T-helper 1 cell treated with Interleukin-12 subunit alpha and Interleukin-12 subunit beta and Interleukin-4 antibody, amounts not matched to agents 30 ng/mL and 1 ng/mL, for 36 hours (primary cell): ENCODE measurements at regions not wholly inside any gene's neighbourhood (a gene's known extent, or its start where the extent isn't known, plus 50 kb on each side); places are given as distances from the start of the nearest gene placed in this dataset.

ENCODE experiments used
- intact Hi-C: fragments of 100-400 bp; cut with micrococcal nuclease; formaldehyde crosslinking; loops from one replicate; pipeline ENCODE4 v1.15.1; 2024

- intact Hi-C loops = no loop called here
Observed at GRCh38 chr16:86968866-86969265, 348.3 kb downstream of the C16orf95 start.

GRCh38 chr16:86969716-86970115 lies 347.5 kb downstream of the C16orf95 start:
- intact Hi-C loops = no loop called here

DNA sequence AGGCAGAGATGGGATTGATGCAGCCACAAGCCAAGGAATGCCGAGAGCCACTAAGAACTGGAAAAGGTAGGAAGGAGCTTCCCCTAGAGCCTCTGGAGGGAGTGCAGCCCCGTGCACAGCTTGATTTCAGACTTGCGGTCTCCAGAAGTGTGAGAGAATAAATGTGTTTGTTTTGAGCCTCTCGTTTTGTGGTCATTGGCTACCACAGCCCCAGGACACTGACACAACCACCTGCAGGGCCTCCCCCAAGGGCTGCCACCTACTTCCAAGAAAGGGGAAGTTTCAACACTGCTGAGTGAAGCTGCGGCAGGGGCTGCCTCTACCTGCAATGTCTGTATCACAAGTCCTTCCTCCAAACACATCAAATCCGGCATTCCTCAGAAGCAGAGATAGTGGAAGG lies 346.9 kb downstream of the C16orf95 start:
- intact Hi-C loops = no loop called here

GRCh38 chr16:86970726-86971125 lies 346.5 kb downstream of the C16orf95 start:
- intact Hi-C loops = no loop called here

- intact Hi-C loops = no loop called here
Observed at GRCh38 chr16:86971251-86971650, 345.9 kb downstream of the C16orf95 start.

DNA sequence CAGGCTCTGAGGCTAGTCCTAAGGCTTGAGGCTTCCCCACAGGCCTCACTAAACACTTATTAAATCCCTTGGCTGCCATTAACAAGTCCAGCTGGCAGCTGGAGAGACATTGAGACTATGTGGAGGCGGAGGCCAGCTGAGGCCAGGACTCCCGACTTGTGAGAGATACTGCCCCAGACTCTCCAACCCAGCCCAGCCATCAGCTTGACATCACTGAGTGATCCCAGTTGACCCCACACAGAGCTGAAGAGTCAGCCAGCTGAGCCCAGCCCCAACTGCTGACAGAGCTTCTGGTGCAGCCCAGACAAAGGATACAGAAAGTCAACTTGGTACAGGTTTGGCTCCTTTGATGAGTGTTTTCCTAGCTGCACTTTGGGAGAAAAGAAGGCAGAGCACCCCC lies 343.1 kb downstream of the C16orf95 start:
- intact Hi-C loops = no loop called here

DNA sequence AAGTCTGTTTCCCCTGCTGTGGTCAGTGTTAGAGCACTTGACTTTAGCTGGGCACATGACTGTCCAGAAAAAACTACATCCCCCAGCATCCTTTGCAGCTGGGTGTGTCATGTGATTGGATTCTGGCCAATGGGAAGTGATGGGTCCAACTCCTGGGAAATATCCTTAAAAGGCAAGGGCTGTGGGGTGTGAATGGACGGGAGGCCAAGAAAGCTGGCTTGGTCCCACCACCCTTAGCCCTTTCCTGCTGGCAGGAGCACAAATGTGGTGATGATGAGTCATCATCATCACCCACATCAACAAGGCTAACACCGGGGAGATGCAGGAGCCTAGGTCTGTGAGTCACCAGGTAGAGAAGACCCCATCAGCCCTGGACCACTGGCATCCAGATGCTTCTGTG lies 341.7 kb downstream of the C16orf95 start:
- intact Hi-C loops = no loop called here

DNA sequence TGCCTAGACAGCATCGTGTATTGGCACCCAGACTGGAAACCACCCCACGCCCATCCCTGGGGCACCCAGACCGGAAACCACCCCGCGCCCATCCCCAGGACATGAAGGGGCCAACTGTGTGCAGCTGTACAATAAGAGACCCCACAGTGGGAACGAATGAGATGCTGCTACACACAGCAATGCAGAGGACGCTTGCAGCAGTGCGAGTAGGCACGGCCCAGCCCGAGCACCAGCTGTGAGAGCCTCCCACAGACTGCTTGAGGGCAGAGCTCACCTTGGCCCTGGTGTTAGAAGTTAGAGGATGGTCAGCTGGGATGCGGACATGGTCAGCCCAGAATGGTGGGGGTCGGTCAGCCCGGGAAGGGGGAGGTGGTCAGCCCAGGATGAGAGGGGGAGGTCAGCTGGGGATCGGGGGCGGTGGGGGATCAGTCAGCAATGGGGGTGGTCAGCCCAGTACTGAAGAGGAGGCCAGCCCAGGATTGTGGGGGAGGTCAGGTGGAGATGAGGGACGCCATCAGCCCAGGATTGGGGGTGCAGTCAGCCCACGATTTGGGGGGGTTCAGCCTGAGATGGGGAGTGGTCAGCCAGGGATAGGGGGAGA lies 340.0 kb downstream of the C16orf95 start:
- intact Hi-C loops = no loop called here

DNA sequence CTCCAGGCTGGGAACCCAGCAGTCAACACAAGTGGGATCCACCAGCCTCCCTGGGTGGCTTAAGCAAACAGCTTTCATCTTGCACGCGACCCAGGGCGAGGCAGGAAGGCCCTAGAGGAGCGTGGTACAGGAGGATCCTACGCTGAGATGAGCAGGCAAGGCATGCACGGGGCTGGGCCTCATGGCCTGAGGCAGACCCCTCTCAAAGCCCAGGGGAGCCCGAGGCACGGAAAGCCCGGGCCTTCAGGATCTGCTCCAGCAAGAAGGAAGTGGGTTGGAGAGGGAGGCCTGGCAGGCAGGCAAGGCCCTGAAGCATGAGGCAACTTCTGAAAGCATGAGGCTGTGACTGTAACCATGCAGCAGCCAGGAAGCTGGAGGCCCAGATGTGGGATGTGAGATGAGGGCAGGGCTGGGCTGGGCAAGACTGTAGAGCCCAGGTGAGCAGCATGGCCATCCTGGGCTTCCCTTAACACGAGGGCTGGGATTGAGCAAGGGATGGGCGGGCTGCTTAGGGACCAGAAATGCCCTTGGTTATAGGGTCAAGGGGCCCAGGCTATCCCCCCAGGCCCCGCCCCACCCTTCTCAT lies 338.7 kb downstream of the C16orf95 start:
- intact Hi-C loops = no loop called here

- intact Hi-C loops = no loop called here
Observed at GRCh38 chr16:86979061-86979460, 338.1 kb downstream of the C16orf95 start.

DNA sequence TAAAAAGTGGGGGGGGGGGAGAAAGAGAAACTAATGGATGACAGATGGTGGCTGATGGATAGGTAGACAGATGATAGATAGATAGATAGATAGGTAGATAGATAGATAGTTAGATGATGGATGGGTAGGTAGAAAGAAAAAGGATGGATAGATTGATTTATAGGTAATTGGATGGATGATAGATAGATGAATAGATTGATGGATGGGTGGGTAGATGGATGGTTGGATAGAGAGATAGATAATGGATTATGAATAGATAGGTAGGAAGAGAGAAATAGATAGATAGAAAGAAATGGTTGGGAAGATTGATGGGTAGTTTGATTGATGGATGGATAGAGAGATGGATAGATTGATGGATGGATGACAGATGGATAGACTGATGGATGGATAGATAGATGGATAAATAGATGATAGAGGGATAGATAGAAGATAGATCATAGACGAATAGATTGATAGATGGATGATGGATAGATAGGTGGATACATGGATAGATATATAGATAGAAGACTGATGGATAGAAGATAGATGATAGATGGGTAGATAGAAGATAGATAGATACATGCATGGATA lies 337.1 kb downstream of the C16orf95 start:
- intact Hi-C loops = no loop called here

GRCh38 chr16:86980644-86981043 lies 336.5 kb downstream of the C16orf95 start:
- intact Hi-C loops = no loop called here

GRCh38 chr16:86982347-86982596 lies 334.9 kb downstream of the C16orf95 start:
- intact Hi-C loops = no loop called here

GRCh38 chr16:86982912-86983311 lies 334.3 kb downstream of the C16orf95 start:
- intact Hi-C loops = no loop called here

- intact Hi-C loops = no loop called here
Observed at GRCh38 chr16:86983621-86984020, 333.6 kb downstream of the C16orf95 start.

GRCh38 chr16:86984343-86984742 lies 332.8 kb downstream of the C16orf95 start:
- intact Hi-C loops = no loop called here

DNA sequence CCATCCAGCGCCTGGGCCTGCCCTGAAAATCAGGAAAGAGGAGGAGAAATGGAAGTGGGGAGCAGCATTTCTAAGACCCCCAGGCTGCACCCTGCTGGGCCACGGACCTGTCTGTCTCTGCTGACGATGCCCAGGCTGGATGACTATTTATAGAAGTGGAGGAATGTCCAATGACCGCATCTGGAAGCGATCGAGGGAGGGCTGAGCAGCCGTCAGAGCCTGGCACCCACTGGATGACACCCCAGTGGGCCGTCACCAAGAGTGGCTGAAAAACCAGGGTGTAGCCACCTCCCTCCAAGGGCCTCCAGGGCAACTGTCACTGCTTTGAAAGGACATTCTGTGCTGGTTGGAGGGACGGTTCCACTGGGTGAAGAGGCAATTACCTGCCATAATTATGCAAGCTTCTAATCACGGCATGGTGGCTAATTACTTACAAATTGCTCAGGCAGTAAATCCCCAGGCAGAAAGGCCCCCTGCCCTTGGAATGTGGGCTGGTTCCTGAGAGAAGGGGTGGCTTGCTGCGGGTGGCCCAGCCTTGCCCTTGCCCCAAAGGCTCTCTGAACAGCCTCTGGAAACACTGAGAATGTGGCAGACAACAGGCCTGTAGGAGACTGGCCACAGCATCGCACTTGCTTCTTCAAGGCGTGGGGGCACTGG lies 332.1 kb downstream of the C16orf95 start:
- intact Hi-C loops = no loop called here

DNA sequence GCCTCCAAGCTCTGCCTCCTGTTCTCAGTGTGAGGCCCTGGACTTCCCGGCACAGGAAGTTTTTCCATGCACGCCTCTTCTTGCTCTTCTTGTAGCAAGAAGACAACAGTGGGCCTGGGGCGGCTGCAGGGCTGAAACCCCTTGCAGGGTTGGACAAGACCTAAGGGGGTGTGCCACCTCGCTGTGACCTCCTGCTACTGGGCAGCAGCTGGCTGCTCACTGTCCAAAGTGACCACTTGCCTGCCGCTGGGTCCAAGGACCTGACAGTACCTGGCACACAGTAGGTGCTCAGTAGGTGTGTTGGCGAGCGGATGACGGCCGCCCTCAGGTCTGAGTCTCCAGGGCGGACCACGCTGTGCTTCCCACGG lies 331.6 kb downstream of the C16orf95 start:
- intact Hi-C loops = no loop called here

DNA sequence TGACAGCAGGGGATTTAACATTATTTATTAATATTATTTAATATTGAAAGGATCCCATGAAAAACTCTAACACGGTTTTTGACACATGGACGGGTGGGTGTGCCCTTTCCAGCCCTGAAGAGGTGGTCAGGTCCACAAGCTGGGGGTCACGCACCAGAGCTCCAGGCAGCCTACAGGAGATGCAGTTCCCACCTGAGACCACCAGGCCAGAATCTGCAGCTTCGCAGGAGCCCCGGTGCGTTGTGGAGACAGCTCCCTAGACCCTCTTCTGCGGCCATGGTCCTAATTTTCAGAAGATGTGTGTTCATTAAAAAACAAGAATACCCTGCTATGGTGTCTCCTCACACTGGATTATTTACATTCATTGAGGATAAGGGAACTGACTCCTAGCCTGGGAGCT lies 331.1 kb downstream of the C16orf95 start:
- intact Hi-C loops = no loop called here

DNA sequence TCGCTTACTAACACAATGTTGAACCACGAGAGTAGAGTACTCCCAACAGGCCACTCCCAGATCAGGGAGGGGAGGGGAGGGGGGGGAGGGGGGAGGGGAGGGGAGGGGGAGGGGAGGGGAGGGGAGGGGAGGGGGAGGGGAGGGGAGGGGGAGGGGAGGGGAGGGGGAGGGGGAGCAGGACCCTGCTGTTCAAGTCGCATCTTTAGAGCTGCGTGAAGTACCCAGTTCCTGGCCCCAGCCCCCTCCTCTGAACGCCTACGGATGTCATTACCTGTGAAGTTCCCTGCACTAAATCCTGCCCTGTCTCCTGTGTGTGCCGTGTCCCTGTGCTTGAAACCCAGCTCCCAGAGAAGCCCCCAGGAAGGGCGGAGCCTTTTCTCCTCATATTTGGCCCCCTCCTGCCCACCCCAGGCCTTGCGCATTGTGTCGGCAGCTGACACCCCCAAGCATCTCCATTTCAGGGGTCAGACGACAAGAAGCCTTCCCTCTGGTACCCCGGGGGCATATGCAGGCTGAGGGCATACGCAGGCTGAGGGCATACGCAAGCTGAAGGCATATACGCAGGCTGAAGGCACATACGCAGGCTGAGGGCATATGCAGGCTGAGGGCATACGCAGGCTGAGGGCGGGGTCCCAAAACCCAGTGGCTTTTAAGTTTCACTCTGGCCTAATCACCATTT lies 330.2 kb downstream of the C16orf95 start:
- intact Hi-C loops = no loop called here

GRCh38 chr16:86987746-86988670 lies 329.2 kb downstream of the C16orf95 start:
- intact Hi-C loops = no loop called here
